GM12878 (cell line): ENCODE measurements at regions not wholly inside any gene's neighbourhood (a gene's known extent, or its start where the extent isn't known, plus 50 kb on each side); places are given as distances from the start of the nearest gene placed in this dataset.

Experiments
- CTCF ChIP-seq, 3 experiments: IDR thresholded peaks in 2 of 3; conservative IDR thresholded peaks in 1 of 3; 2 replicates each; pipeline ENCODE4 v1.5.1; 2011; ENCODE audit warnings: low read depth in 3 of 3, low read length in 3 of 3, mild to moderate bottlenecking in 3 of 3, control low read depth in 2 of 3, moderate library complexity in 2 of 3, inconsistent platforms in 1 of 3, mixed read lengths in 1 of 3; ENCODE audit not compliant: control insufficient read depth in 2 of 3, insufficient read depth in 1 of 3; ENCODE audit errors: extremely low read depth in 1 of 3
- EP300 ChIP-seq, 2 experiments: fragments of 150-350 bp in 1 of 2; IDR thresholded peaks; 2 replicates each; pipeline ENCODE4 v1.6.1; 2011 to 2012; ENCODE audit warnings: low read depth in 2 of 2, low read length in 2 of 2, borderline replicate concordance in 1 of 2, improper control_type of control experiment in 1 of 2, inconsistent platforms in 1 of 2; ENCODE audit not compliant: control insufficient read depth in 1 of 2
- TARDBP ChIP-seq: IDR thresholded peaks from 2 replicates; pipeline ENCODE4 v1.6.1; 2016; ENCODE audit warnings: borderline replicate concordance

DNA sequence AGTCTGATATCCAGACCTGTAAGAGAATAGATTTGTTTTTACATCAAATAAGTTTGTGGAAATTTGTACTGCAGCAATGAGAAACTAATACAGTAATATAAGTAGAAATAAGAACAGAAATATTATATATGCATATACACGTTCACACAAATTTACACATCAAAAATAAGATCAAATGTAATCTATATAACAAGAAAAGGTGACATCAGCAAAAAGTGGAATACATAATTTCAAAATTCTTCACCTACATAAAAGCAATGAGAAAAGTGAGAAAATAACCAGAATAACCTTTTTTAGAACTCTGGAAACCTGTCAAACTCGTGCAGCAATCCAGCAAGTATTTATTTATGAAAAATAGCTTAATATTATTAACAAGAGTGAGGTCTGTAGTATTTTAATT, 1124.6 kb upstream of the ATXN7L3B start:
- TF ChIP-seq EP300 (IDR thresholded peaks at IDR 0.05; ENCODE audit: borderline replicate concordance in 1 of 2, control insufficient read depth in 1 of 2, low read depth in 2 of 2, low read length in 2 of 2) (no peak), TARDBP (no peak), CTCF (IDR thresholded peaks at IDR 0.05 in 2 of 3, conservative IDR thresholded peaks at IDR 0.05 in 1 of 3; ENCODE audit: control insufficient read depth in 2 of 3, extremely low read depth in 1 of 3, insufficient read depth in 1 of 3, low read depth in 3 of 3, low read length in 3 of 3) (no peak)
